ENCODE measurements at regions not wholly inside any gene's neighbourhood (a gene's known extent, or its start where the extent isn't known, plus 50 kb on each side); places are given as distances from the start of the nearest gene placed in this dataset.

DNA sequence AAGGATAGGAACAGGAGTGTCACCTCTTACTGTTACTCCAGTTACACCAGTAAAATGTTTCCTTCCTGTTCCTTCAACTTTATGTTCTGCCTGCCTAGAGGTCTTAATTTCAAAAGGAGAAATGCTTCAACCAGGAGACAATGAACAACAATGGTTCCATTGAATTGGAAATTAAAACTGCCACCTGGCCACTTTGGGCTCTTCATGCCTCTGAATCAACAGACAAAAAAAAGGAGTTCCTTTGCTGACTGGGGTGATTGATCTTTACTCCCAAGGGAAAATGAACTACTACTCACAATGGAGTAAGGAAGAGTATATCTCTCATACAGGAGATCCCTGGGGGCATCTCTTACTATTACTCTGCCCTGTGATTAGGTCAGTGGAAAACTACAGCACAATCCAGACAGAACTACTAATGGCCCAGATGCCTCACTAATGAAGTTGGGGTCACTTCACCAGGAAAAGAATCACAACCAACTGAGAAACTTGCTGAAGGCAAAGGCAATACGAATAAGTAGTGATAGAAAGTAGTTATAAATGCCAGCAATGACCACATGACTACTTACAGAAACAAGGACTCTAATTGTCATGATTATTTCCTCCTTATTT, 76.6 kb upstream of the PRDX6 start:
- no peak for DNase-seq

GRCh38 chr1:173403996-173404395, 73.1 kb upstream of the PRDX6 start:
- DNase-seq: no peak

- DNase-seq: no peak
These were observed 71.9 kb upstream of the PRDX6 start for GRCh38 chr1:173405281-173405680.

- DNase-seq: peak; percentile 67
These were observed 71.3 kb upstream of the PRDX6 start for GRCh38 chr1:173405834-173406233.

GRCh38 chr1:173406783-173407230, 70.3 kb upstream of the PRDX6 start:
- DNase-seq: no peak

DNA sequence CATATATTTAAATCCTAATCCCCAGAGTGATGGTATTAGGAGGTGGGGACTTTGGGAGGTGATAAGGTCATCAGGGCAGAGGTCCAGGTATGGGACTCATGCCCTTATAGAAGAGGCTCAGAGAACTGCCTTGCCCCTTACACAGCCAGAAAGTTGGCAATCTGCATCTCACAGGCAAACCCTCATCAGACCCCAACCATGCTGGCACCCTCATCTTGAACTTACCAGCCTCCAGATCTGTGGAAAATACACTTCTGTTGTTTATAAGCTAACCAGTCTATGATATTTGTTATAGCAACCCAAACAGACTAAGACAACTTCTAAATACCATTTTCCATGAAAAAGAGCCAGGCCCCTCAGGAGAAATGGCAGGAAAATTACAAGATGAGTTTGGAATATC, 69.3 kb upstream of the PRDX6 start:
- DNase-seq: no peak

DNA sequence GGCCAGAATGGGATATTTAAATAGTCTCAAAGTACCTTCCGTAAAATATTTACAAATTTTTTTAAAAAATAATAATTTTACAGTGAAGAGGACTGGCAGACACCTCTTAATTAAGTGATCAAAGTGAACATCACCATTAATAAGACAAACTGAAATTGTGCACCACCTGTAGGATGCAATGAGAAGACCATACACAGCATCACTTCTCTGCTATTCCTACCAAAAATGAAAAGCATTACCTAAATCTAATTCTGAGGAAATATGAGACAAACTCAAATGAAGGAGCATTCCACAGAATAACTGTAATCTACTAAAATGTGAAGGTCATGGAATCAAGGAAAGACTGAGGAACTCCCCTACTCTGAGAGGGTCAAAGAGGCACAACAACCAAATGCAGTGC, 68.2 kb upstream of the PRDX6 start:
- peak; percentile 22 for DNase-seq

GRCh38 chr1:173409613-173410012, 67.5 kb upstream of the PRDX6 start:
- DNase-seq: peak; percentile 88

GRCh38 chr1:173410133-173410793, 66.9 kb upstream of the PRDX6 start:
- peak; percentile 75 for DNase-seq

- no peak for DNase-seq
These were observed 66.3 kb upstream of the PRDX6 start for GRCh38 chr1:173410794-173411236.

DNA sequence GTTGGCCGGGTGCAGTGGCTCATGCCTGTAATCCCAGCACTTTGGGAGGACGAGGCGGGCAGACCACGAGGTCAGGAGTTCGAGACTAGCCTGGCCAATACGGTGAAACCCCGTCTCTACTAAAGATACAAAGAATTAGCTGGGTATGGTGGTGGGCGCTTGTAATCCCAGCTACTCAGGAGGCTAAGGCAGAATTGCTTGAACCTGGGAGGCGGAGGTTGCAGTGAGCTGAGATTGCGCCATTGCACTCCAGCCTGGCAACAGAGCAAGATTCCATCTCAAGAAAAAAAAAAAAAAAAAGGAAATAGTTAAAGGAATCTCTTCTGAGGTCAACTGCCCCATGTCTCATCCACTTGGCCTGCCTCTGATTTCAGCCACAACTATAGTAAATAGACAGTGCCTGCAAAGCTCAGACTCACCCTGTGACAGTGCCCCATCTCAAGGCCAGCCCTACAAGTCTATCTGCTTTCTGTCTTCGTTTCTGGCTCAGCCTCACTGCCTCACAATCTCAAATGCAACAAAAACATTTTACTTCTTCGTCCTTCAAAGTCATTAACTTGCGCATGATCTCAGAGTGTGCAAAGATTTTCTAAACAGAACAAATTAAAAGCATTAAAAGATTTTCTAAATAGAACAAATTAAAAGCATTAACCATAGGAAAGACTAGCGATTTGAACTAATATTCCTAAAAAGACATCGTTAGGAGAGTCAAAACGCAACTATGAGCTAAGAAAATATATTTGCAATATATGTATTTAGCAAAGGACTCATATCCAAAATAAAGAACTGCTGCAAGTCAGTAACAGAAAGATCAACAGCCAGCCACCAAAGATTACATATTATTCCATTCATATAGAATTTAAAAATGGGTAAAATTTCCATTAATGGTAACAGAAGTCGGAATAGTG, 65.0 kb upstream of the PRDX6 start:
- DNase-seq: peak; percentile 79

GRCh38 chr1:173413271-173413707, 63.8 kb upstream of the PRDX6 start:
- DNase-seq: no peak

- DNase-seq: no peak
These were observed 63.0 kb upstream of the PRDX6 start for GRCh38 chr1:173414136-173414535.

- DNase-seq: no peak
These were observed 62.5 kb upstream of the PRDX6 start for GRCh38 chr1:173414539-173415226.

- no peak for DNase-seq
These were observed 61.6 kb upstream of the PRDX6 start for GRCh38 chr1:173415490-173415889.

GRCh38 chr1:173415905-173416450, 61.2 kb upstream of the PRDX6 start:
- no peak for DNase-seq

DNA sequence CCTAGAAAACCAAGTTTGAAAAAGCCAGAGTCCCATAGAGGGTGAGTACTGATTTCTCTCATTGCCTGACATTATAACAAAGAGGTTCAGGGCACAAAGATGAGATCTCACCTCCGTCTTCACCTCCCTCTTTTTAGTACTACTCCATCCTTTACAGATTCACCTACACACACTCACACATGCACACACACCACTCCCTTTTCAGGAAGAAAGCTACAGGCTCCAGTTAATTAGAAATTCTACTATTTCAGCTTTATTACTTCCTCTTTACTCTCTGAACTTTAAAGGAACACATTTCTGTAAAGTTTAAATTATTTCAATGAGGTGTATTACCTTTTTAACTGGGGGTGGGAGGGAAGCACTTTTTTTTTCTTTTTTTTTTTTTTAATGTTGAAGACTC, 59.6 kb upstream of the PRDX6 start:
- no peak for DNase-seq

DNA sequence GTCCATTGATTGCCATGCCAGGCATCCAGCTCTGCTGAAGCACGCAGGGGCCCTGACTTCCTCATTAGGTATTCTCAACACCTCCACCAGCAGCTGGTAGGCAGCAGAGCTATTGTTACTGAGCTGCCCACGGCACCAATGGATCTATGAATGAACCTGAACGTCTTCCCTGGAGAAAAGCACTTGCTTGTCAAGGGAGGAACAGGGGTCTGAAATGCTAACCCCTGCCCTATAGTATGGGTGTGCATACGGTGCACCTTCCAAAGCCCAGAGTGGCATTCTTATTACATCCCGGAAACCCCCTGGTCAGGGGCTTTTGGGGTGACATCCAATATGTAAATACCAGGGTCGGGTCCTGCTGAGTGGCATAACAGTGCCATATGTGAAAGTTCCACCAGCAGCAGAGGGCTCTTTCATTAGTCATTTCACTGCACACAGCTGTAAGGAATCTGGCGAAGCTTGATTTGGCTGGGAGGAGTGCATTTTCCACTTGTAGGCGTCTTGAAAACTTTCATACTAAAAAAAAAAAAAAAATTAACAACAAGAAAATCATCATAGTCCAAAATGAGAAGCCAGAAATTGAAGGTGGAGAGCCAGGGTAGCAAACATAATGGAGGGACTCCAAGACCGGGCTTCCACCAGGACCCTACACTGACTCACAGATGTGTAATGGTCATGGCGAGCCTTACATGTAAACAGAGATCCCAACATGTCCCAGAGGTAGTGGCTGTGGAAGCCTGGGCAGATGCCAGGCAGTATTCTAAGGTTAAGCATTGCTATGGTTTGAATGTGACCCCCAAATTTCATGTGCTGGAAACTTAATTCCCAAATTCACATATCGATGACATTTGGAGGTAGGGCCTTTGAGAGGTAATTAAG, 58.8 kb upstream of the PRDX6 start:
- peak; percentile 46 for DNase-seq

DNA sequence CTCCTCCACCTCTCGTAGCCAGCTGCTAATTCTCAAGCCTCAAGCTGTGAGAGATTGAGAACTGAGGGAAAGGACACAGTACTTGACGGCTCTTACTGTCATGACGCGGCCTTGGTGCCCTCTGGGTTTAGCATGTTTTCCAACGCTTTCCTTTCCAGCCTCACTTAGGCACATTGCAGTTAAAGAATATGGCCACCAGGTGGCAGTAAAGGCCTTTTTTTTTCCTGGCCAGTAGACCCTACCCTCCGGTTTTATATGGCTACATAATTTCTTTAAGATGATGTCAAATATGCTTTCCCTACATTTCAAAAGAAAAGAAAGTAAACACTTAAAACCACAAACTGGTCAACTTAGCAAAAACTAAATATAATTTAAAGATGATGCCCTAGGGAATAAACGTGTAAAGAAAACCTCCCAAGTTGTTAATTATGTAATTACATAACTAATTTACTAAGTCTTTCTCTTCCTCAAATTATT, 56.8 kb upstream of the PRDX6 start:
- peak; percentile 78 for DNase-seq

- DNase-seq: no peak
These were observed 55.8 kb upstream of the PRDX6 start for GRCh38 chr1:173421286-173421685.

GRCh38 chr1:173421789-173422188, 55.3 kb upstream of the PRDX6 start:
- DNase-seq: no peak
